ENCODE measurements at regions not wholly inside any gene's neighbourhood (a gene's known extent, or its start where the extent isn't known, plus 50 kb on each side); places are given as distances from the start of the nearest gene placed in this dataset.

GRCh38 chr9:26655166-26655565 lies 237.4 kb downstream of the CAAP1 start:
- TF ChIP-seq, protein P1, sequence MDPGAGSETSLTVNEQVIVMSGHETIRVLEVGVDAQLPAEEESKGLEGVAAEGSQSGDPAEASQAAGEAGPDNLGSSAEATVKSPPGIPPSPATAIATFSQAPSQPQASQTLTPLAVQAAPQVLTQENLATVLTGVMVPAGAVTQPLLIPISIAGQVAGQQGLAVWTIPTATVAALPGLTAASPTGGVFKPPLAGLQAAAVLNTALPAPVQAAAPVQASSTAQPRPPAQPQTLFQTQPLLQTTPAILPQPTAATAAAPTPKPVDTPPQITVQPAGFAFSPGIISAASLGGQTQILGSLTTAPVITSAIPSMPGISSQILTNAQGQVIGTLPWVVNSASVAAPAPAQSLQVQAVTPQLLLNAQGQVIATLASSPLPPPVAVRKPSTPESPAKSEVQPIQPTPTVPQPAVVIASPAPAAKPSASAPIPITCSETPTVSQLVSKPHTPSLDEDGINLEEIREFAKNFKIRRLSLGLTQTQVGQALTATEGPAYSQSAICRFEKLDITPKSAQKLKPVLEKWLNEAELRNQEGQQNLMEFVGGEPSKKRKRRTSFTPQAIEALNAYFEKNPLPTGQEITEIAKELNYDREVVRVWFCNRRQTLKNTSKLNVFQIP (CRISPR knock-in tag; IDR thresholded peaks at IDR 0.05; ENCODE audit: borderline replicate concordance, low read depth), result no peak
- TF ChIP-seq TCF4 (CRISPR knock-in tag; IDR thresholded peaks at IDR 0.05; ENCODE audit: borderline replicate concordance) (no peak), ZNF8 (CRISPR knock-in tag; IDR thresholded peaks at IDR 0.05) (no peak), CSRNP3 (CRISPR knock-in tag; IDR thresholded peaks at IDR 0.05) (no peak), ZNF565 (CRISPR knock-in tag; conservative IDR thresholded peaks at IDR 0.05; ENCODE audit: low read depth) (no peak), PATZ1 (CRISPR knock-in tag; IDR thresholded peaks at IDR 0.05; ENCODE audit: borderline replicate concordance) (no peak), BACH2 (CRISPR knock-in tag; IDR thresholded peaks at IDR 0.05; ENCODE audit: borderline replicate concordance) (no peak), ZFP3 (CRISPR knock-in tag; IDR thresholded peaks at IDR 0.05) (no peak), ARNTL (CRISPR knock-in tag; IDR thresholded peaks at IDR 0.05; ENCODE audit: borderline replicate concordance, low read depth) (no peak), ZFP30 (CRISPR knock-in tag; IDR thresholded peaks at IDR 0.05) (no peak), OSR1 (CRISPR knock-in tag; IDR thresholded peaks at IDR 0.05) (no peak)

Data from SK-N-SH treated with all-trans-retinoic acid at 6 μM for 48 hours (cell line).